NT2/D1 (cell line): ENCODE measurements at regions not wholly inside any gene's neighbourhood (a gene's known extent, or its start where the extent isn't known, plus 50 kb on each side); places are given as distances from the start of the nearest gene placed in this dataset.

Experiments used
- DNase-seq: peaks from one replicate; pipeline ENCODE4 v3.0.0-alpha.2; 2011; ENCODE audit warnings: low read depth, low spot score
- H3K27me3 ChIP-seq: 2 replicates; pipeline ENCODE4 v1.6.0; 2011; ENCODE audit warnings: mild to moderate bottlenecking; ENCODE audit not compliant: insufficient read length, insufficient read depth
- H3K36me3 ChIP-seq: 2 replicates; pipeline ENCODE4 v1.6.1; 2011; ENCODE audit warnings: mild to moderate bottlenecking, low read length, mixed read lengths; ENCODE audit not compliant: insufficient read depth, insufficient read length
- H3K4me1 ChIP-seq: 2 replicates; pipeline ENCODE4 v1.5.1; 2011; ENCODE audit not compliant: insufficient read depth, insufficient read length
- H3K4me3 ChIP-seq: 2 replicates; pipeline ENCODE4 v1.5.1; 2011; ENCODE audit warnings: low read depth; ENCODE audit not compliant: insufficient read length
- H3K9ac ChIP-seq: 2 replicates; pipeline ENCODE4 v1.6.0; 2011; ENCODE audit warnings: low read depth; ENCODE audit not compliant: insufficient read length
- H3K9me3 ChIP-seq: 2 replicates; pipeline ENCODE4 v1.5.1; 2011; ENCODE audit warnings: mild to moderate bottlenecking, low read length; ENCODE audit not compliant: insufficient read depth
- SUZ12 ChIP-seq: IDR thresholded peaks from 2 replicates; pipeline ENCODE4 v1.6.1; 2011; ENCODE audit not compliant: insufficient read length, insufficient read depth; ENCODE audit errors: extremely low read depth
- YY1 ChIP-seq: IDR thresholded peaks from 2 replicates; pipeline ENCODE4 v1.6.1; 2011; ENCODE audit not compliant: insufficient read length, insufficient read depth
- ZNF274 ChIP-seq: IDR thresholded peaks from 2 replicates; pipeline ENCODE4 v1.6.1; 2011; ENCODE audit warnings: mild to moderate bottlenecking, low read depth, low read length

GRCh38 chr22:27327981-27328721 lies 473.4 kb downstream of the MN1 start:
- Histone ChIP-seq H3K9me3 (no peaks in the 10 kb centered on the region), H3K9ac (no peak overlapping the region), H3K36me3 (no peaks in the 10 kb centered on the region), H3K27me3 (no peaks in the 10 kb centered on the region), H3K4me3 (no peak overlapping the region), H3K4me1 (peaks cover 5% of the 10 kb centered on the region)
- TF ChIP-seq YY1 (no peak), ZNF274 (no peak), SUZ12 (no peak)
- DNase-seq: no peak

- no peak for DNase-seq
- TF ChIP-seq YY1 (no peak), ZNF274 (no peak), SUZ12 (no peak)
- Histone ChIP-seq H3K36me3 (no peaks in the 10 kb centered on the region), H3K9ac (no peak overlapping the region), H3K9me3 (no peaks in the 10 kb centered on the region), H3K4me3 (no peak overlapping the region), H3K27me3 (no peaks in the 10 kb centered on the region), H3K4me1 (peaks cover 5% of the 10 kb centered on the region)
These were observed 472.3 kb downstream of the MN1 start for GRCh38 chr22:27329131-27329850.

- Histone ChIP-seq H3K36me3 (no peaks in the 10 kb centered on the region), H3K9ac (no peak overlapping the region), H3K4me3 (no peak overlapping the region), H3K9me3 (no peaks in the 10 kb centered on the region), H3K27me3 (no peaks in the 10 kb centered on the region), H3K4me1 (peaks cover 5% of the 10 kb centered on the region)
- no peak for TF ChIP-seq YY1
- no peak for TF ChIP-seq ZNF274
- TF ChIP-seq SUZ12: no peak
- no peak for DNase-seq
These were observed 471.4 kb downstream of the MN1 start for GRCh38 chr22:27329966-27330645.

- DNase-seq: no peak
- Histone ChIP-seq H3K4me3 (no peak overlapping the region), H3K27me3 (no peaks in the 10 kb centered on the region), H3K9ac (no peak overlapping the region), H3K36me3 (no peaks in the 10 kb centered on the region), H3K4me1 (peaks cover 5% of the 10 kb centered on the region), H3K9me3 (no peaks in the 10 kb centered on the region)
- TF ChIP-seq ZNF274: no peak
- no peak for TF ChIP-seq YY1
- no peak for TF ChIP-seq SUZ12
These were observed 469.9 kb downstream of the MN1 start for GRCh38 chr22:27331526-27332281.

- no peak for TF ChIP-seq SUZ12
- no peak for TF ChIP-seq YY1
- TF ChIP-seq ZNF274: no peak
- H3K4me3 ChIP-seq: no peak overlapping the region
- no peak overlapping the region for H3K9ac ChIP-seq
- no peaks in the 10 kb centered on the region for H3K9me3 ChIP-seq
- H3K4me1 ChIP-seq: peaks cover 5% of the 10 kb centered on the region
- no peaks in the 10 kb centered on the region for H3K27me3 ChIP-seq
- DNase-seq: no peak
- no peaks in the 10 kb centered on the region for H3K36me3 ChIP-seq
These were observed 466.4 kb downstream of the MN1 start for GRCh38 chr22:27335102-27335660.

GRCh38 chr22:27336151-27337090 lies 465.1 kb downstream of the MN1 start:
- Histone ChIP-seq H3K4me3 (no peak overlapping the region), H3K4me1 (peaks cover 5% of the 10 kb centered on the region), H3K9me3 (no peaks in the 10 kb centered on the region), H3K27me3 (no peaks in the 10 kb centered on the region), H3K36me3 (no peaks in the 10 kb centered on the region), H3K9ac (no peak overlapping the region)
- TF ChIP-seq SUZ12 (no peak), YY1 (no peak), ZNF274 (no peak)
- no peak for DNase-seq
